AG08396 (cell line): ENCODE measurements at regions not wholly inside any gene's neighbourhood (a gene's known extent, or its start where the extent isn't known, plus 50 kb on each side); places are given as distances from the start of the nearest gene placed in this dataset.
"Not testable (repeated sequence)": the region's sequence is repeated elsewhere in the genome, so short reads cannot be mapped to it uniquely, and the experiment has no call there.

Experiments
- DNase-seq: peaks from one replicate; pipeline ENCODE4 v3.0.0; 2012; ENCODE audit warnings: low spot score, mixed read lengths

- DNase-seq: no peak
Measured at GRCh38 chr5:13346401-13346800, 598.1 kb downstream of the DNAH5 start.

GRCh38 chr5:13339093-13339492 lies 605.4 kb downstream of the DNAH5 start:
- no peak for DNase-seq

- DNase-seq: not testable (repeated sequence)
Measured at GRCh38 chr5:13335026-13335425, 609.5 kb downstream of the DNAH5 start.

GRCh38 chr5:13331585-13331984 lies 612.9 kb downstream of the DNAH5 start:
- DNase-seq: no peak

GRCh38 chr5:13328316-13328715 lies 616.2 kb downstream of the DNAH5 start:
- no peak for DNase-seq

GRCh38 chr5:13325765-13326164 lies 618.7 kb downstream of the DNAH5 start:
- DNase-seq: no peak

- no peak for DNase-seq
Measured at GRCh38 chr5:13322769-13323168, 621.7 kb downstream of the DNAH5 start.

- no peak for DNase-seq
Measured at GRCh38 chr5:13317654-13318053, 626.8 kb downstream of the DNAH5 start.

- no peak for DNase-seq
Measured at GRCh38 chr5:13316176-13316575, 628.3 kb downstream of the DNAH5 start.

GRCh38 chr5:13307480-13307879 lies 637.0 kb downstream of the DNAH5 start:
- DNase-seq: no peak

GRCh38 chr5:13303445-13303844 lies 641.0 kb downstream of the DNAH5 start:
- DNase-seq: no peak

- DNase-seq: no peak
Measured at GRCh38 chr5:13278811-13279210, 665.7 kb downstream of the DNAH5 start.

- DNase-seq: no peak
Measured at GRCh38 chr5:13278148-13278547, 666.3 kb downstream of the DNAH5 start.

- no peak for DNase-seq
Measured at GRCh38 chr5:13276156-13276555, 668.3 kb downstream of the DNAH5 start.

GRCh38 chr5:13263701-13264100 lies 680.8 kb downstream of the DNAH5 start:
- no peak for DNase-seq

GRCh38 chr5:13253111-13253510 lies 691.4 kb downstream of the DNAH5 start:
- no peak for DNase-seq

- no peak for DNase-seq
Measured at GRCh38 chr5:13252699-13253098, 691.8 kb downstream of the DNAH5 start.

- no peak for DNase-seq
Measured at GRCh38 chr5:13251623-13252376, 692.7 kb downstream of the DNAH5 start.

- DNase-seq: peak; percentile 7
Measured at GRCh38 chr5:13250464-13251291, 693.8 kb downstream of the DNAH5 start.

GRCh38 chr5:13249854-13250253 lies 694.6 kb downstream of the DNAH5 start:
- DNase-seq: no peak

- DNase-seq: no peak
Measured at GRCh38 chr5:13248253-13248652, 696.2 kb downstream of the DNAH5 start.

- DNase-seq: no peak
Measured at GRCh38 chr5:13246053-13246452, 698.4 kb downstream of the DNAH5 start.

GRCh38 chr5:13244151-13244550 lies 700.3 kb downstream of the DNAH5 start:
- no peak for DNase-seq
